Stomach (tissue), 4 donors: ENCODE measurements at regions not wholly inside any gene's neighbourhood (a gene's known extent, or its start where the extent isn't known, plus 50 kb on each side); places are given as distances from the start of the nearest gene placed in this dataset.

Source experiments
- CTCF ChIP-seq, 7 experiments: fragments of 450-650 bp in 4 of 7; fragments of 200-600 bp in 3 of 7; sonication (generic) in 3 of 7; IDR thresholded peaks; one replicate each; pipeline ENCODE4 v1.5.1; 2016 to 2019; ENCODE audit warnings: antibody characterized with exemption in 7 of 7, control low read depth in 2 of 7, mild to moderate bottlenecking in 1 of 7
- POLR2A ChIP-seq, 4 donors: fragments of 450-650 bp; IDR thresholded peaks; one replicate each; pipeline ENCODE4 v1.6.1; 2016; ENCODE audit warnings: antibody characterized with exemption in 4 of 4, control low read depth in 2 of 4, mild to moderate bottlenecking in 1 of 4, moderate library complexity in 1 of 4
- POLR2AphosphoS5 ChIP-seq, 3 donors: sonication (generic); formaldehyde crosslinking; IDR thresholded peaks; one replicate each; pipeline ENCODE4 v1.6.1; 2016; ENCODE audit warnings: antibody characterized with exemption in 3 of 3

DNA sequence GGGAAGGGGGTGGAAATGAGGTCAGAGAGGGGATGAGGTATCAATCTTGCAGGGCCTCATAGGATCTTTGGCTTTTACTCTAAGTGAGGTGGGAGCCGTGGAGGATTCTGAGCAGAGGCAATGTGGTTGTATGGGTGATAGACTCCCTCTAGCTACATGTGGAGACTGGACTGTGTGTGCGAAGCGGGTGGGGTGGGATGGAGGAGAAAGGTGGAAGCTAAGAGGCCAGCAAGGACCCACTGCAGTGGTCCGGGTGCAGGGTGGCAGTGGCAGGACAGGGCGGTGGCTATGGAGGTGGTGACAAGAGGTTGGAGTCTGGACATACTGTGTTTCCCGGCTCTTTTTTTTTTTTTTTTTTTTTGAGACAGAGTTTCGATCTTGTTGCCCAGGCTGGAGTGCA is 62.4 kb upstream of the PTPN1 start:
- no peak for TF ChIP-seq CTCF (IDR thresholded peaks at IDR 0.05)
- no peak for TF ChIP-seq POLR2A (IDR thresholded peaks at IDR 0.05)
- no peak for TF ChIP-seq POLR2AphosphoS5 (IDR thresholded peaks at IDR 0.05)
